ENCODE measurements at regions not wholly inside any gene's neighbourhood (a gene's known extent, or its start where the extent isn't known, plus 50 kb on each side); places are given as distances from the start of the nearest gene placed in this dataset.

GRCh38 chr4:54487491-54487890 is 170.3 kb upstream of the KIT start:
- no peak for TF ChIP-seq SUZ12 (IDR thresholded peaks at IDR 0.05; ENCODE audit: extremely low read depth, insufficient read depth, insufficient read length)
- no peak for TF ChIP-seq YY1 (IDR thresholded peaks at IDR 0.05; ENCODE audit: insufficient read depth, insufficient read length)
- TF ChIP-seq ZNF274 (IDR thresholded peaks at IDR 0.05; ENCODE audit: low read depth, low read length): no peak

GRCh38 chr4:54493862-54494261 is 163.9 kb upstream of the KIT start:
- no peak for DNase-seq (ENCODE audit: low read depth, low spot score)
- Histone ChIP-seq H3K9ac (ENCODE audit: insufficient read length, low read depth) (no peak overlapping the region), H3K4me1 (ENCODE audit: insufficient read depth, insufficient read length) (no peaks in the 10 kb centered on the region), H3K27me3 (ENCODE audit: insufficient read depth, insufficient read length) (no peaks in the 10 kb centered on the region), H3K36me3 (ENCODE audit: insufficient read depth, insufficient read length, low read length) (no peaks in the 10 kb centered on the region), H3K9me3 (ENCODE audit: insufficient read depth, low read length) (no peaks in the 10 kb centered on the region), H3K4me3 (ENCODE audit: insufficient read length, low read depth) (no peak overlapping the region)
- TF ChIP-seq SUZ12 (IDR thresholded peaks at IDR 0.05; ENCODE audit: extremely low read depth, insufficient read depth, insufficient read length) (no peak), YY1 (IDR thresholded peaks at IDR 0.05; ENCODE audit: insufficient read depth, insufficient read length) (no peak), ZNF274 (IDR thresholded peaks at IDR 0.05; ENCODE audit: low read depth, low read length) (no peak)

More at GRCh38 chr4:54487491-54487890, 170.3 kb upstream of the KIT start:
- Histone ChIP-seq H3K9me3 (ENCODE audit: insufficient read depth, low read length) (no peaks in the 10 kb centered on the region), H3K36me3 (ENCODE audit: insufficient read depth, insufficient read length, low read length) (no peaks in the 10 kb centered on the region), H3K4me1 (ENCODE audit: insufficient read depth, insufficient read length) (no peaks in the 10 kb centered on the region), H3K9ac (ENCODE audit: insufficient read length, low read depth) (no peak overlapping the region), H3K4me3 (ENCODE audit: insufficient read length, low read depth) (no peak overlapping the region), H3K27me3 (ENCODE audit: insufficient read depth, insufficient read length) (no peaks in the 10 kb centered on the region)
- no peak for DNase-seq (ENCODE audit: low read depth, low spot score)

DNA sequence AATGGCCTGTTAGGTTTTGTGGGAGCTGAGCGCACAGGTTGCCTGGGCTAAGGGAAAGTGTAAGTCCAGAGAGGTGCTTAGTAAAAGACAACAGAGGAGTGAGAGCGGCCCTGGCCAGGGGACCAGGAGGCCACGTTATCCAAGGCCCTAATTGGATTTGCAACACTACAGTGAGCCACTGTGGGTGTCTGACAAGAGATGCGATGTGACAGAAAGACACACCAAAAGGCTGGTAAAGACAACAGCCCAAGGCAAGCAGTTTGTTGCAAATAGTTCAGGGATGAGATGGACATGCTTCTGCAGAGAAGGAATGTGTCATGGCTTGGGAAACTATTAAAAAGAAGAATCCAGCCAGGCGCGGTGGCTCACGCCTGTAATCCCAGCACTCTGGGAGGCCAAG is 162.7 kb upstream of the KIT start:
- Histone ChIP-seq H3K9ac (ENCODE audit: insufficient read length, low read depth) (no peak overlapping the region), H3K4me3 (ENCODE audit: insufficient read length, low read depth) (no peak overlapping the region), H3K27me3 (ENCODE audit: insufficient read depth, insufficient read length) (no peaks in the 10 kb centered on the region), H3K4me1 (ENCODE audit: insufficient read depth, insufficient read length) (no peaks in the 10 kb centered on the region), H3K9me3 (ENCODE audit: insufficient read depth, low read length) (no peaks in the 10 kb centered on the region), H3K36me3 (ENCODE audit: insufficient read depth, insufficient read length, low read length) (no peaks in the 10 kb centered on the region)
- no peak for TF ChIP-seq SUZ12 (IDR thresholded peaks at IDR 0.05; ENCODE audit: extremely low read depth, insufficient read depth, insufficient read length)
- TF ChIP-seq ZNF274 (IDR thresholded peaks at IDR 0.05; ENCODE audit: low read depth, low read length): no peak
- no peak for TF ChIP-seq YY1 (IDR thresholded peaks at IDR 0.05; ENCODE audit: insufficient read depth, insufficient read length)
- no peak for DNase-seq (ENCODE audit: low read depth, low spot score)

- no peak for TF ChIP-seq SUZ12 (IDR thresholded peaks at IDR 0.05; ENCODE audit: extremely low read depth, insufficient read depth, insufficient read length)
- TF ChIP-seq YY1 (IDR thresholded peaks at IDR 0.05; ENCODE audit: insufficient read depth, insufficient read length): no peak
- no peak for TF ChIP-seq ZNF274 (IDR thresholded peaks at IDR 0.05; ENCODE audit: low read depth, low read length)
Measured at GRCh38 chr4:54495641-54496040, 162.1 kb upstream of the KIT start.

DNA sequence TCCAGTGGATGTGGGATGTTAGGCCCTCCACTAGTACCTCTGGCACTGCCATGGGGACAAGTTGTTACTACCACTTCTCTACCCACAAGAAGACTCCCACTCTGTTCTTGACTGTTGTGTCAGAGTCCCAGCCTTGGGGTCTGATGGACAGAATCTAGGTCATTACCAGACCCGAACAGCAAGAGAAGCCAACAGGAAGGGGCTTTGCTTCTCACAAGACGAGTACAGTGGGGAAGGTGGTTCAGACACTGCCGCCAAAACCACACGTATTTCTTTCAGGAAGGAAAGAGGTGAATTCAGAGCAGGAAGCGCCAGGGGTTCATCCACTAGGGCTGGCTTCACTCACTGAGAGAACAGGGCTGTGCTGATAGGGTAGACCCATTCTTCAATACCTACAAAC is 161.3 kb upstream of the KIT start:
- H3K4me3 ChIP-seq (ENCODE audit: insufficient read length, low read depth): no peak overlapping the region
- no peaks in the 10 kb centered on the region for H3K9me3 ChIP-seq (ENCODE audit: insufficient read depth, low read length)
- H3K4me1 ChIP-seq (ENCODE audit: insufficient read depth, insufficient read length): no peaks in the 10 kb centered on the region
- TF ChIP-seq SUZ12 (IDR thresholded peaks at IDR 0.05; ENCODE audit: extremely low read depth, insufficient read depth, insufficient read length): no peak
- TF ChIP-seq YY1 (IDR thresholded peaks at IDR 0.05; ENCODE audit: insufficient read depth, insufficient read length): no peak
- H3K9ac ChIP-seq (ENCODE audit: insufficient read length, low read depth): no peak overlapping the region
- H3K36me3 ChIP-seq (ENCODE audit: insufficient read depth, insufficient read length, low read length): no peaks in the 10 kb centered on the region
- no peaks in the 10 kb centered on the region for H3K27me3 ChIP-seq (ENCODE audit: insufficient read depth, insufficient read length)
- no peak for DNase-seq (ENCODE audit: low read depth, low spot score)

More at GRCh38 chr4:54495641-54496040, 162.1 kb upstream of the KIT start:
- Histone ChIP-seq H3K27me3 (ENCODE audit: insufficient read depth, insufficient read length) (no peaks in the 10 kb centered on the region), H3K36me3 (ENCODE audit: insufficient read depth, insufficient read length, low read length) (no peaks in the 10 kb centered on the region), H3K9me3 (ENCODE audit: insufficient read depth, low read length) (no peaks in the 10 kb centered on the region), H3K4me1 (ENCODE audit: insufficient read depth, insufficient read length) (no peaks in the 10 kb centered on the region), H3K4me3 (ENCODE audit: insufficient read length, low read depth) (no peak overlapping the region), H3K9ac (ENCODE audit: insufficient read length, low read depth) (no peak overlapping the region)
- no peak for DNase-seq (ENCODE audit: low read depth, low spot score)

- H3K4me3 ChIP-seq (ENCODE audit: insufficient read length, low read depth): no peak overlapping the region
- no peak for TF ChIP-seq YY1 (IDR thresholded peaks at IDR 0.05; ENCODE audit: insufficient read depth, insufficient read length)
- TF ChIP-seq ZNF274 (IDR thresholded peaks at IDR 0.05; ENCODE audit: low read depth, low read length): no peak
- TF ChIP-seq SUZ12 (IDR thresholded peaks at IDR 0.05; ENCODE audit: extremely low read depth, insufficient read depth, insufficient read length): no peak
- no peaks in the 10 kb centered on the region for H3K27me3 ChIP-seq (ENCODE audit: insufficient read depth, insufficient read length)
- no peak overlapping the region for H3K9ac ChIP-seq (ENCODE audit: insufficient read length, low read depth)
- H3K9me3 ChIP-seq (ENCODE audit: insufficient read depth, low read length): no peaks in the 10 kb centered on the region
- no peaks in the 10 kb centered on the region for H3K36me3 ChIP-seq (ENCODE audit: insufficient read depth, insufficient read length, low read length)
- H3K4me1 ChIP-seq (ENCODE audit: insufficient read depth, insufficient read length): no peaks in the 10 kb centered on the region
- DNase-seq (ENCODE audit: low read depth, low spot score): no peak
Measured at GRCh38 chr4:54497947-54498346, 159.8 kb upstream of the KIT start.

DNA sequence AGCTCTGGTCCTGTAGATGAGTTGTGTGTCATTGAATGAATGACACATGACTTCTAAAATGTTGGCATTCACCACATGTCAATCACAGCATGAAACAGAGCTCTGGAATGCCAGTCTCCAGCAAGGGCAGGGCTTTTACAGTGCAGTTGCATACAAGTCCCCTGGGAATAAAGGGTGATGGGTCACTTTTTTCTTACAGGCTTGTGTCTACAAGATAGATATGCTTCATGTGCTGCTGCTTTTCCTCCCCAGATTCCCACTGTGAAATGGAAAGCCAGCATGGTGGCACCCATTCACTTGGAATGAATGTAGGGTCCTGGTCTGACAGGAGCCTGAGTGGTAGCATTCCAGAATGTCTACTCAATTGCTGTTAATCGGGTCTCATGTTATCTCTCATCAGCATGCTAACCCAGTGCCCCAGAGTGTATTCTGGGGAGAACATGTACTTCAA is 159.1 kb upstream of the KIT start:
- H3K27me3 ChIP-seq (ENCODE audit: insufficient read depth, insufficient read length): no peaks in the 10 kb centered on the region
- no peaks in the 10 kb centered on the region for H3K9me3 ChIP-seq (ENCODE audit: insufficient read depth, low read length)
- H3K36me3 ChIP-seq (ENCODE audit: insufficient read depth, insufficient read length, low read length): no peaks in the 10 kb centered on the region
- no peaks in the 10 kb centered on the region for H3K4me1 ChIP-seq (ENCODE audit: insufficient read depth, insufficient read length)
- no peak overlapping the region for H3K4me3 ChIP-seq (ENCODE audit: insufficient read length, low read depth)
- H3K9ac ChIP-seq (ENCODE audit: insufficient read length, low read depth): no peak overlapping the region
- no peak for TF ChIP-seq YY1 (IDR thresholded peaks at IDR 0.05; ENCODE audit: insufficient read depth, insufficient read length)
- no peak for TF ChIP-seq ZNF274 (IDR thresholded peaks at IDR 0.05; ENCODE audit: low read depth, low read length)
- no peak for TF ChIP-seq SUZ12 (IDR thresholded peaks at IDR 0.05; ENCODE audit: extremely low read depth, insufficient read depth, insufficient read length)
- peak; percentile 8 for DNase-seq (ENCODE audit: low read depth, low spot score)

All from NT2/D1 (cell line).